Esophagus muscularis mucosa (tissue), 4 donors: ENCODE measurements at regions not wholly inside any gene's neighbourhood (a gene's known extent, or its start where the extent isn't known, plus 50 kb on each side); places are given as distances from the start of the nearest gene placed in this dataset.

Experiments
- DNase-seq: peaks from one replicate; pipeline ENCODE4 v3.0.0-alpha.2; 2017; ENCODE audit errors: extremely low spot score
- H3K27ac ChIP-seq, 4 donors: fragments of 200-600 bp; sonication (generic); replicated peaks in 1 of 4; 1 replicate in 3 of 4; 2 replicates in 1 of 4; pipeline ENCODE4 v1.5.1; 2016 to 2019; ENCODE audit warnings: mild to moderate bottlenecking in 1 of 4
- H3K27me3 ChIP-seq, 4 donors: fragments of 200-600 bp; sonication (generic); one replicate each; pipeline versions ENCODE4 v1.5.1 to v1.6.0; 2016 to 2019
- H3K36me3 ChIP-seq, 4 donors: fragments of 200-600 bp; sonication (generic); one replicate each; pipeline ENCODE4 v1.5.1; 2016 to 2019
- H3K4me1 ChIP-seq, 4 donors: fragments of 200-600 bp; sonication (generic); one replicate each; pipeline ENCODE4 v1.5.1; 2016 to 2019
- H3K4me3 ChIP-seq, 4 donors: fragments of 200-600 bp; sonication (generic); 1 replicate in 2 of 4; 2 replicates in 2 of 4; pipeline ENCODE4 v1.5.1; 2016 to 2019; ENCODE audit warnings: mild to moderate bottlenecking in 4 of 4, moderate library complexity in 1 of 4
- H3K9me3 ChIP-seq, 4 donors: fragments of 200-600 bp; sonication (generic); 1 replicate in 3 of 4; 2 replicates in 1 of 4; pipeline ENCODE4 v1.5.1; 2016 to 2019
- CTCF ChIP-seq, 3 experiments: fragments of 200-600 bp in 2 of 3; fragments of 450-650 bp in 1 of 3; sonication (generic) in 2 of 3; IDR thresholded peaks; one replicate each; pipeline ENCODE4 v1.5.1; 2017 to 2019; ENCODE audit warnings: antibody characterized with exemption in 3 of 3, mild to moderate bottlenecking in 2 of 3, moderate library complexity in 1 of 3
- EP300 ChIP-seq: sonication (generic); formaldehyde crosslinking; IDR thresholded peaks from one replicate; pipeline ENCODE4 v1.6.1; 2017; ENCODE audit warnings: antibody characterized with exemption
- POLR2A ChIP-seq: fragments of 450-650 bp; IDR thresholded peaks from one replicate; pipeline ENCODE4 v1.6.1; 2017; ENCODE audit warnings: antibody characterized with exemption, moderate library complexity, mild to moderate bottlenecking, low read depth
- POLR2AphosphoS5 ChIP-seq, 2 donors: sonication (generic); formaldehyde crosslinking; IDR thresholded peaks; one replicate each; pipeline ENCODE4 v1.6.1; 2017; ENCODE audit warnings: antibody characterized with exemption in 2 of 2
- WGBS: methylation state at CpG from one replicate; pipeline ENCODE4 v1.1.5; 2018; 5-methylcytosine and 5-hydroxymethylcytosine counted together
- intact Hi-C: fragments of 100-400 bp; cut with DNase I; formaldehyde crosslinking; loops from one replicate; pipeline ENCODE4 v1.15.1; 2023

- Histone ChIP-seq H3K4me3 (no peak overlapping the region), H3K4me1 (no peaks in the 10 kb centered on the region), H3K27me3 (no peaks in the 10 kb centered on the region), H3K36me3 (no peaks in the 10 kb centered on the region), H3K27ac (no peak overlapping the region), H3K9me3 (no peaks in the 10 kb centered on the region)
- TF ChIP-seq CTCF (IDR thresholded peaks at IDR 0.05), result no peak
- no peak for TF ChIP-seq POLR2AphosphoS5 (IDR thresholded peaks at IDR 0.05)
- TF ChIP-seq EP300, result no peak
- TF ChIP-seq POLR2A, result no peak
- 58% methylated on average over 5 of the region's 5 CpGs for WGBS
- no peak for DNase-seq
- intact Hi-C loops, result no loop called here
Observed at GRCh38 chr7:23967949-23968599, 258.1 kb downstream of the STK31 start.

- Histone ChIP-seq H3K9me3 (peaks cover 0 to 2% (median 0%) of the 10 kb centered on the region in 4 donors), H3K27ac (no peak overlapping the region), H3K4me3 (no peak overlapping the region), H3K36me3 (no peaks in the 10 kb centered on the region), H3K4me1 (no peaks in the 10 kb centered on the region), H3K27me3 (no peaks in the 10 kb centered on the region)
- DNase-seq, result no peak
- no peak for TF ChIP-seq POLR2AphosphoS5 (IDR thresholded peaks at IDR 0.05)
- no peak for TF ChIP-seq CTCF (IDR thresholded peaks at IDR 0.05)
- TF ChIP-seq POLR2A, result no peak
- TF ChIP-seq EP300, result no peak
- intact Hi-C loops, result no loop called here
- 81% methylated on average over 2 of the region's 2 CpGs for WGBS
Observed at GRCh38 chr7:23968791-23969190, 258.8 kb downstream of the STK31 start.

GRCh38 chr7:23969443-23969842 lies 259.4 kb downstream of the STK31 start:
- 68% methylated on average over 3 of the region's 3 CpGs for WGBS

GRCh38 chr7:23970193-23970592 lies 260.2 kb downstream of the STK31 start:
- 58% methylated on average over 2 of the region's 2 CpGs for WGBS
- Histone ChIP-seq H3K27me3 (no peaks in the 10 kb centered on the region), H3K4me3 (no peak overlapping the region), H3K36me3 (no peaks in the 10 kb centered on the region), H3K4me1 (no peaks in the 10 kb centered on the region), H3K9me3 (peaks cover 0 to 6% (median 0%) of the 10 kb centered on the region in 4 donors), H3K27ac (no peak overlapping the region)
- DNase-seq, result no peak
- intact Hi-C loops, result no loop called here
- TF ChIP-seq CTCF (IDR thresholded peaks at IDR 0.05) (no peak), POLR2AphosphoS5 (IDR thresholded peaks at IDR 0.05) (no peak), EP300 (no peak), POLR2A (no peak)

More at GRCh38 chr7:23969443-23969842, 259.4 kb downstream of the STK31 start:
- Histone ChIP-seq H3K4me1 (no peaks in the 10 kb centered on the region), H3K4me3 (no peak overlapping the region), H3K27ac (no peak overlapping the region), H3K9me3 (peaks cover 0 to 6% (median 0%) of the 10 kb centered on the region in 4 donors), H3K27me3 (no peaks in the 10 kb centered on the region), H3K36me3 (no peaks in the 10 kb centered on the region)
- no peak for DNase-seq
- no peak for TF ChIP-seq CTCF (IDR thresholded peaks at IDR 0.05)
- TF ChIP-seq POLR2AphosphoS5 (IDR thresholded peaks at IDR 0.05), result no peak
- intact Hi-C loops, result no loop called here

GRCh38 chr7:23971031-23971430 lies 261.0 kb downstream of the STK31 start:
- Histone ChIP-seq H3K4me3 (no peak overlapping the region), H3K9me3 (peaks cover 0 to 6% (median 0%) of the 10 kb centered on the region in 4 donors), H3K36me3 (no peaks in the 10 kb centered on the region), H3K4me1 (no peaks in the 10 kb centered on the region), H3K27ac (no peak overlapping the region), H3K27me3 (no peaks in the 10 kb centered on the region)
- intact Hi-C loops, result no loop called here
- no peak for TF ChIP-seq POLR2A
- TF ChIP-seq POLR2AphosphoS5 (IDR thresholded peaks at IDR 0.05), result no peak
- TF ChIP-seq CTCF (IDR thresholded peaks at IDR 0.05), result no peak
- TF ChIP-seq EP300, result no peak
- WGBS, result 64% methylated on average over 3 of the region's 3 CpGs
- no peak for DNase-seq
